ENCODE measurements at regions not wholly inside any gene's neighbourhood (a gene's known extent, or its start where the extent isn't known, plus 50 kb on each side); places are given as distances from the start of the nearest gene placed in this dataset.

- TF ChIP-seq, protein P1, sequence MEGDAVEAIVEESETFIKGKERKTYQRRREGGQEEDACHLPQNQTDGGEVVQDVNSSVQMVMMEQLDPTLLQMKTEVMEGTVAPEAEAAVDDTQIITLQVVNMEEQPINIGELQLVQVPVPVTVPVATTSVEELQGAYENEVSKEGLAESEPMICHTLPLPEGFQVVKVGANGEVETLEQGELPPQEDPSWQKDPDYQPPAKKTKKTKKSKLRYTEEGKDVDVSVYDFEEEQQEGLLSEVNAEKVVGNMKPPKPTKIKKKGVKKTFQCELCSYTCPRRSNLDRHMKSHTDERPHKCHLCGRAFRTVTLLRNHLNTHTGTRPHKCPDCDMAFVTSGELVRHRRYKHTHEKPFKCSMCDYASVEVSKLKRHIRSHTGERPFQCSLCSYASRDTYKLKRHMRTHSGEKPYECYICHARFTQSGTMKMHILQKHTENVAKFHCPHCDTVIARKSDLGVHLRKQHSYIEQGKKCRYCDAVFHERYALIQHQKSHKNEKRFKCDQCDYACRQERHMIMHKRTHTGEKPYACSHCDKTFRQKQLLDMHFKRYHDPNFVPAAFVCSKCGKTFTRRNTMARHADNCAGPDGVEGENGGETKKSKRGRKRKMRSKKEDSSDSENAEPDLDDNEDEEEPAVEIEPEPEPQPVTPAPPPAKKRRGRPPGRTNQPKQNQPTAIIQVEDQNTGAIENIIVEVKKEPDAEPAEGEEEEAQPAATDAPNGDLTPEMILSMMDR (conservative IDR thresholded peaks at IDR 0.05) = no peak
- no peak for TF ChIP-seq ZFX (IDR thresholded peaks at IDR 0.05)
Measured at GRCh38 chr11:32255841-32256240, 165.0 kb downstream of the RCN1 start.

Measured in C4-2B (cell line).